Nucleus accumbens (tissue), 56 donors: ENCODE measurements at regions not wholly inside any gene's neighbourhood (a gene's known extent, or its start where the extent isn't known, plus 50 kb on each side); places are given as distances from the start of the nearest gene placed in this dataset.

ENCODE experiments used
- DNase-seq, 56 donors: peaks; one replicate each; lab custom pipeline; 2025; lab: John Stamatoyannopoulos, UW

GRCh38 chr14:42731480-42731879 lies 1124.8 kb downstream of the LRFN5 start:
- no peak for DNase-seq

- DNase-seq: no peak
These were observed 1123.0 kb downstream of the LRFN5 start for GRCh38 chr14:42729681-42730080.

- no peak for DNase-seq
These were observed 1112.7 kb downstream of the LRFN5 start for GRCh38 chr14:42719391-42719790.

- DNase-seq: no peak
These were observed 1108.6 kb downstream of the LRFN5 start for GRCh38 chr14:42715316-42715715.

- no peak for DNase-seq
These were observed 1103.4 kb downstream of the LRFN5 start for GRCh38 chr14:42710071-42710470.

- no peak for DNase-seq
These were observed 1096.8 kb downstream of the LRFN5 start for GRCh38 chr14:42703501-42703900.

GRCh38 chr14:42687421-42687820 lies 1080.7 kb downstream of the LRFN5 start:
- DNase-seq: no peak

GRCh38 chr14:42683707-42684106 lies 1077.0 kb downstream of the LRFN5 start:
- DNase-seq: no peak

- DNase-seq: no peak
These were observed 1070.0 kb downstream of the LRFN5 start for GRCh38 chr14:42676636-42677035.

- no peak for DNase-seq
These were observed 1067.3 kb downstream of the LRFN5 start for GRCh38 chr14:42673963-42674362.

GRCh38 chr14:42671636-42672035 lies 1065.0 kb downstream of the LRFN5 start:
- no peak for DNase-seq

GRCh38 chr14:42665083-42665482 lies 1058.4 kb downstream of the LRFN5 start:
- DNase-seq: no peak

- DNase-seq: no peak
These were observed 1057.5 kb downstream of the LRFN5 start for GRCh38 chr14:42664190-42664589.

- DNase-seq: no peak
These were observed 1048.0 kb downstream of the LRFN5 start for GRCh38 chr14:42654707-42655106.

- no peak for DNase-seq
These were observed 1036.1 kb downstream of the LRFN5 start for GRCh38 chr14:42642787-42643186.

- no peak for DNase-seq
These were observed 1026.9 kb downstream of the LRFN5 start for GRCh38 chr14:42633504-42634095.

GRCh38 chr14:42629553-42629952 lies 1022.9 kb downstream of the LRFN5 start:
- DNase-seq: no peak

- no peak for DNase-seq
These were observed 1021.9 kb downstream of the LRFN5 start for GRCh38 chr14:42628602-42629001.

- no peak for DNase-seq
These were observed 1020.3 kb downstream of the LRFN5 start for GRCh38 chr14:42626986-42627385.

GRCh38 chr14:42624980-42625761 lies 1018.5 kb downstream of the LRFN5 start:
- no peak for DNase-seq

GRCh38 chr14:42617005-42617404 lies 1010.3 kb downstream of the LRFN5 start:
- no peak for DNase-seq

GRCh38 chr14:42606839-42607238 lies 1000.2 kb downstream of the LRFN5 start:
- DNase-seq: no peak
